Endothelial cell of umbilical vein (primary cell): ENCODE measurements at regions not wholly inside any gene's neighbourhood (a gene's known extent, or its start where the extent isn't known, plus 50 kb on each side); places are given as distances from the start of the nearest gene placed in this dataset.

Source experiments
- EZH2 ChIP-seq: IDR thresholded peaks from 2 replicates; pipeline ENCODE4 v1.6.1; 2012; ENCODE audit warnings: borderline replicate concordance, low read depth, mild to moderate bottlenecking, moderate library complexity, low read length, inconsistent platforms; ENCODE audit not compliant: severe bottlenecking
- JUN ChIP-seq: IDR thresholded peaks from 2 replicates; pipeline ENCODE4 v1.6.1; 2011; ENCODE audit warnings: borderline replicate concordance, low read depth; ENCODE audit not compliant: insufficient read length, insufficient read depth
- MYC ChIP-seq: IDR thresholded peaks from one replicate; pipeline ENCODE4 v1.6.1; 2011; ENCODE audit warnings: mild to moderate bottlenecking, low read depth, low read length
- POLR2A ChIP-seq: IDR thresholded peaks from 2 replicates; pipeline ENCODE4 v1.6.1; 2012; ENCODE audit warnings: low read depth, mild to moderate bottlenecking, control low read depth, low read length
- POLR2AphosphoS5 ChIP-seq: IDR thresholded peaks from 2 replicates; pipeline ENCODE4 v1.6.1; 2012; ENCODE audit warnings: low read depth, mild to moderate bottlenecking, control low read depth, low read length, moderate library complexity; ENCODE audit not compliant: insufficient read depth
- TF ChIP-seq, protein P1 (sequence below), 2 donors: IDR thresholded peaks; 1 replicate in 1 of 2; 2 replicates in 1 of 2; pipeline ENCODE4 v1.5.1; 2011; ENCODE audit warnings: low read length in 2 of 2, mild to moderate bottlenecking in 2 of 2, moderate library complexity in 2 of 2, control low read depth in 1 of 2, inconsistent platforms in 1 of 2, low read depth in 1 of 2; ENCODE audit not compliant: insufficient read depth in 1 of 2; ENCODE audit errors: extremely low read depth in 1 of 2
- TF ChIP-seq, protein P2 (sequence below): IDR thresholded peaks from 2 replicates; pipeline ENCODE4 v1.6.1; 2011; ENCODE audit not compliant: insufficient read depth, insufficient read length

DNA sequence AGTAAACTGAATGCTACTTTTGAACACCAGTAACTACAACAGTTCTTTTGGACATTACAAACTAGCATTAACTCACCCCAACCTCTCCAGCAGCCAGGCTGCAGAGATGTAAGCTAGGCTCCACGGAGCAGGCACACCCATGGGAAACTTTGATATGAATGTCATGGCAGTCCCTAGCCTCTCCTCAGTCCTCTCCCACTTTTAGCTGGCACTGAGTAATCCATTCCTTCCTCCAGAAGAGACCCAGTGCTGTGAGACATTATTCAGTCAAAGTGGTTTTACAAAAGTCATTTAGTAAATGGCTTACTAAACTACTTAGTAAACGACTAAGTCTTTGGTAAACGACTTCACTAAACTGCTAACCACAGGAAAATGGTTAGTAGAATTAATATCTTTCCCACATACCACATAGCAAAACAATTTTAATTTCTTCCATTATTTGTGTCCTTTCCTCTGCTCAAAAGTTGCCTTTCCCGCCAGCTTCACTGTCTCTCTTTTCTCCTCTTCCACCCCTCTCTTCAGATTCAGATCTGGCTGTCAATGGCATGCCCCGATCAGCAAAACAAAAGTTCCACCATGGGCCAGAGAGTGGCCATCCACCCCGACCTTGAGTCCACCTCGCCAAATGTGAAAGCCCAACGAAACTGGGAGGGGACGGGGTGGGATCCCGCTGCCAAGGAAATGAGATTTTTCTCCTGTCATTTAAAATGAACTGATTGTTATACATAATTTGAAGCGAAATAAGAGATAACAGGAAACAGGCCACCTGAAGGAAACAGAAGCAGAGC is 67.5 kb upstream of the TJP1 start:
- TF ChIP-seq POLR2A (no peak), POLR2AphosphoS5 (no peak), EZH2 (no peak), JUN (no peak), MYC (no peak)
- TF ChIP-seq, protein P1, sequence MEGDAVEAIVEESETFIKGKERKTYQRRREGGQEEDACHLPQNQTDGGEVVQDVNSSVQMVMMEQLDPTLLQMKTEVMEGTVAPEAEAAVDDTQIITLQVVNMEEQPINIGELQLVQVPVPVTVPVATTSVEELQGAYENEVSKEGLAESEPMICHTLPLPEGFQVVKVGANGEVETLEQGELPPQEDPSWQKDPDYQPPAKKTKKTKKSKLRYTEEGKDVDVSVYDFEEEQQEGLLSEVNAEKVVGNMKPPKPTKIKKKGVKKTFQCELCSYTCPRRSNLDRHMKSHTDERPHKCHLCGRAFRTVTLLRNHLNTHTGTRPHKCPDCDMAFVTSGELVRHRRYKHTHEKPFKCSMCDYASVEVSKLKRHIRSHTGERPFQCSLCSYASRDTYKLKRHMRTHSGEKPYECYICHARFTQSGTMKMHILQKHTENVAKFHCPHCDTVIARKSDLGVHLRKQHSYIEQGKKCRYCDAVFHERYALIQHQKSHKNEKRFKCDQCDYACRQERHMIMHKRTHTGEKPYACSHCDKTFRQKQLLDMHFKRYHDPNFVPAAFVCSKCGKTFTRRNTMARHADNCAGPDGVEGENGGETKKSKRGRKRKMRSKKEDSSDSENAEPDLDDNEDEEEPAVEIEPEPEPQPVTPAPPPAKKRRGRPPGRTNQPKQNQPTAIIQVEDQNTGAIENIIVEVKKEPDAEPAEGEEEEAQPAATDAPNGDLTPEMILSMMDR (IDR thresholded peaks at IDR 0.05; ENCODE audit: extremely low read depth in 1 of 2, insufficient read depth in 1 of 2, low read depth in 1 of 2, low read length in 2 of 2), result no peak
- TF ChIP-seq, protein P2, sequence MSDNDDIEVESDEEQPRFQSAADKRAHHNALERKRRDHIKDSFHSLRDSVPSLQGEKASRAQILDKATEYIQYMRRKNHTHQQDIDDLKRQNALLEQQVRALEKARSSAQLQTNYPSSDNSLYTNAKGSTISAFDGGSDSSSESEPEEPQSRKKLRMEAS, result no peak
